ENCODE measurements at regions not wholly inside any gene's neighbourhood (a gene's known extent, or its start where the extent isn't known, plus 50 kb on each side); places are given as distances from the start of the nearest gene placed in this dataset.

DNA sequence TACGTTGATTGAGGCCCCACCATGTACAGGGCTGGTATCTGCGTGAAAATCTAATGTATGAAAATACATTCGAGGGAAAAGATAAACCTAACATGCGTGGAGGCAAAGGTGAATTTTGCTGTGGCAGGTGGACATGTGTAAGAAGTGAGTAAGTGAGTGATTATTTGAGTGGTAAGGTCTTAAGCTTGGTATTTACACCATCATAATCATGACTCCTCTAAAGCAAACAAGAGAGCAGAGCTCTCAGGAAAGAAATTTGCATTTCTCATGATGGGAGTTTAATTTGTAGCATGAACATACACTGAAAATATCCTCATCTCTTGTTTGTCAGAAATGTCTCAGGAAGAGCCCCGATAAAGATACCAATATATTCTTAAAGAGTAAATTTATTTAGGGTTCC, 260.6 kb downstream of the PSAT1 start:
- peaks cover 0 to 3% (median 0%) of the 10 kb centered on the region in 7 donors for H3K9me3 Mint-ChIP-seq
- TF ChIP-seq CTCF (IDR thresholded peaks at IDR 0.05) = no peak
- 94% methylated on average over 3 of the region's 5 CpGs for WGBS (ENCODE audit: insufficient coverage)
- peaks cover 0 to 4% (median 0%) of the 10 kb centered on the region in 3 donors for H3K27me3 Mint-ChIP-seq (ENCODE audit: low read depth in 3 of 3)
- no peak overlapping the region for H3K4me3 Mint-ChIP-seq
- intact Hi-C loops (cut with micrococcal nuclease) = no loop called here
- H3K79me2 ChIP-seq (ENCODE audit: insufficient read depth, low read length) = no peaks in the 10 kb centered on the region
- H3K9me3 ChIP-seq (replicated peaks in 1 of 2; ENCODE audit: control insufficient read depth in 1 of 2, insufficient read depth in 1 of 2, low read length in 2 of 2) = no peaks in the 10 kb centered on the region
- no peaks in the 10 kb centered on the region for H4K20me1 ChIP-seq (ENCODE audit: insufficient read depth, low read length)
- H3K27ac Mint-ChIP-seq = no peak overlapping the region
- H3K27ac ChIP-seq (ENCODE audit: low read depth in 1 of 2, low read length in 2 of 2) = no peak overlapping the region
- H3K36me3 ChIP-seq (replicated peaks in 1 of 2; ENCODE audit: control insufficient read depth in 1 of 2, insufficient read depth in 2 of 2, low read length in 2 of 2) = no peaks in the 10 kb centered on the region
- no peaks in the 10 kb centered on the region for H3K27me3 ChIP-seq (ENCODE audit: control insufficient read depth in 2 of 2, insufficient read depth in 2 of 2, low read length in 2 of 2)
- no peak for DNase-seq
- no peak overlapping the region for H3K9ac ChIP-seq (ENCODE audit: insufficient read depth, low read length, poor library complexity, severe bottlenecking)
- no peaks in the 10 kb centered on the region for H3K4me1 Mint-ChIP-seq
- H2AFZ ChIP-seq (ENCODE audit: insufficient read depth, low read depth, low read length, poor library complexity, severe bottlenecking) = no peak overlapping the region
- no peak overlapping the region for H3K4me3 ChIP-seq (replicated peaks in 1 of 3; ENCODE audit: low read depth in 2 of 3, low read length in 3 of 3)
- no peak overlapping the region for H3K4me2 ChIP-seq (replicated peaks; ENCODE audit: extremely low read depth, low read length, poor library complexity, severe bottlenecking)
- H3K4me1 ChIP-seq (ENCODE audit: control insufficient read depth in 1 of 2, insufficient read depth in 2 of 2, low read length in 2 of 2) = no peaks in the 10 kb centered on the region
- H3K36me3 Mint-ChIP-seq = no peaks in the 10 kb centered on the region

- no CpG with 5 or more reads among the region's 3 CpGs for WGBS (ENCODE audit: insufficient coverage)
- Histone ChIP-seq H3K27me3 (ENCODE audit: control insufficient read depth in 2 of 2, insufficient read depth in 2 of 2, low read length in 2 of 2) (no peaks in the 10 kb centered on the region), H4K20me1 (ENCODE audit: insufficient read depth, low read length) (no peaks in the 10 kb centered on the region), H3K4me2 (replicated peaks; ENCODE audit: extremely low read depth, low read length, poor library complexity, severe bottlenecking) (no peak overlapping the region), H3K79me2 (ENCODE audit: insufficient read depth, low read length) (no peaks in the 10 kb centered on the region), H3K4me1 (ENCODE audit: control insufficient read depth in 1 of 2, insufficient read depth in 2 of 2, low read length in 2 of 2) (no peaks in the 10 kb centered on the region), H3K9ac (ENCODE audit: insufficient read depth, low read length, poor library complexity, severe bottlenecking) (no peak overlapping the region), H2AFZ (ENCODE audit: insufficient read depth, low read depth, low read length, poor library complexity, severe bottlenecking) (no peak overlapping the region), H3K9me3 (replicated peaks in 1 of 2; ENCODE audit: control insufficient read depth in 1 of 2, insufficient read depth in 1 of 2, low read length in 2 of 2) (no peaks in the 10 kb centered on the region), H3K4me3 (replicated peaks in 1 of 3; ENCODE audit: low read depth in 2 of 3, low read length in 3 of 3) (no peak overlapping the region), H3K27ac (ENCODE audit: low read depth in 1 of 2, low read length in 2 of 2) (no peak overlapping the region), H3K36me3 (replicated peaks in 1 of 2; ENCODE audit: control insufficient read depth in 1 of 2, insufficient read depth in 2 of 2, low read length in 2 of 2) (no peaks in the 10 kb centered on the region)
- Mint-ChIP-seq H3K4me1 (no peaks in the 10 kb centered on the region), H3K27me3 (ENCODE audit: low read depth in 3 of 3) (peaks cover 0 to 4% (median 2%) of the 10 kb centered on the region in 3 donors), H3K9me3 (peaks cover 0 to 2% (median 0%) of the 10 kb centered on the region in 7 donors), H3K4me3 (no peak overlapping the region), H3K36me3 (no peaks in the 10 kb centered on the region), H3K27ac (no peak overlapping the region)
- no peak for DNase-seq
- TF ChIP-seq CTCF (IDR thresholded peaks at IDR 0.05) = no peak
- intact Hi-C loops (cut with micrococcal nuclease) = no loop called here
Measured at GRCh38 chr9:78559449-78559885, 262.5 kb downstream of the PSAT1 start.

Data from CD14-positive monocyte (primary cell).